DOHH2 (cell line): ENCODE measurements at regions not wholly inside any gene's neighbourhood (a gene's known extent, or its start where the extent isn't known, plus 50 kb on each side); places are given as distances from the start of the nearest gene placed in this dataset.

Experiments
- EZH2phosphoT487 ChIP-seq: fragments of 200-600 bp; sonication (generic); IDR thresholded peaks from 2 replicates; pipeline ENCODE4 v1.6.1; 2017; ENCODE audit warnings: borderline replicate concordance, mild to moderate bottlenecking, antibody characterized with exemption, low read length, moderate library complexity, mixed read lengths
- TF ChIP-seq, protein P1 (sequence below): fragments of 200-600 bp; sonication (generic); IDR thresholded peaks from one replicate; pipeline ENCODE4 v1.5.1; 2014; ENCODE audit warnings: antibody characterized with exemption, mild to moderate bottlenecking, low read depth, low read length; ENCODE audit not compliant: poor library complexity, severe bottlenecking

DNA sequence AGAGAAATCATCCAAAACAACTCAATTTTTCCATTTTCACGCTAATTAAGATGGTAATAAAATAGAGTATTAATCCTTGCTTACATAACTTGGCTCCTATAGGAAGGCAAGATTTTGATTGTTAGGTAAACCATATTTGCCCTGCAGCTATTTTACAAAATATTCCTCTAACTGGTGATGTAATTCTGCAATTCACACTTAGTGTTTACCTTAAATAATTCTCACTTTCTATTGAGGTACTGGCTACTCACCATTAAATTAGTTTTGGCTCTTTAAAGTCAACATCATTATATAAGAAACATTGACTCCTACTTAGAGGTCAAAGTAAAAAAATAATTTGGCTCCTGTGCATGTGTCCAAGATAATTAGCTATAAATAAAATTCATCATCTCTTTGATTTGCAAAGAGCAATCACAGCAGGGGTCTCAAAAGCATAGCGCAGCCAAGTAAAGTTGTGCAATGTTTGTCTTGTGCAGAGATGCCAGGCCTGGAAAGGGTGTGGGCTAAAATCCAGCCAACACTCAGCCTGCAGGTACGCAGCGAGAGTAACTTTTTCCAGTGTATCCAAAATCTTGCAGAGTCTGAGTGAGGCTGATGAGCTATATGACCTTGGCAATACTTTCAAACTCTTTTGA lies 501.2 kb downstream of the MMUT start:
- TF ChIP-seq, protein P1, sequence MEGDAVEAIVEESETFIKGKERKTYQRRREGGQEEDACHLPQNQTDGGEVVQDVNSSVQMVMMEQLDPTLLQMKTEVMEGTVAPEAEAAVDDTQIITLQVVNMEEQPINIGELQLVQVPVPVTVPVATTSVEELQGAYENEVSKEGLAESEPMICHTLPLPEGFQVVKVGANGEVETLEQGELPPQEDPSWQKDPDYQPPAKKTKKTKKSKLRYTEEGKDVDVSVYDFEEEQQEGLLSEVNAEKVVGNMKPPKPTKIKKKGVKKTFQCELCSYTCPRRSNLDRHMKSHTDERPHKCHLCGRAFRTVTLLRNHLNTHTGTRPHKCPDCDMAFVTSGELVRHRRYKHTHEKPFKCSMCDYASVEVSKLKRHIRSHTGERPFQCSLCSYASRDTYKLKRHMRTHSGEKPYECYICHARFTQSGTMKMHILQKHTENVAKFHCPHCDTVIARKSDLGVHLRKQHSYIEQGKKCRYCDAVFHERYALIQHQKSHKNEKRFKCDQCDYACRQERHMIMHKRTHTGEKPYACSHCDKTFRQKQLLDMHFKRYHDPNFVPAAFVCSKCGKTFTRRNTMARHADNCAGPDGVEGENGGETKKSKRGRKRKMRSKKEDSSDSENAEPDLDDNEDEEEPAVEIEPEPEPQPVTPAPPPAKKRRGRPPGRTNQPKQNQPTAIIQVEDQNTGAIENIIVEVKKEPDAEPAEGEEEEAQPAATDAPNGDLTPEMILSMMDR = no peak
- TF ChIP-seq EZH2phosphoT487 = no peak
